Neuronal stem cell (in vitro differentiated cells): ENCODE measurements at regions not wholly inside any gene's neighbourhood (a gene's known extent, or its start where the extent isn't known, plus 50 kb on each side); places are given as distances from the start of the nearest gene placed in this dataset.
"Not testable (repeated sequence)": the region's sequence is repeated elsewhere in the genome, so short reads cannot be mapped to it uniquely, and the experiment has no call there.

Source experiments
- DNase-seq: peaks from one replicate; pipeline ENCODE4 v3.0.0-alpha.2; 2013; ENCODE audit warnings: low spot score
- H2AFZ ChIP-seq: one replicate; pipeline ENCODE4 v1.6.1; 2013; ENCODE audit warnings: mild to moderate bottlenecking, low read length, inconsistent platforms
- H2AK5ac ChIP-seq: 2 replicates; pipeline ENCODE4 v1.6.1; 2013; ENCODE audit warnings: low read depth, mild to moderate bottlenecking, inconsistent platforms, low read length, moderate library complexity, mixed read lengths
- H2BK120ac ChIP-seq: 2 replicates; pipeline ENCODE4 v1.6.1; 2013; ENCODE audit warnings: low read depth, mild to moderate bottlenecking, inconsistent platforms, low read length, moderate library complexity, mixed read lengths
- H2BK12ac ChIP-seq: one replicate; pipeline ENCODE4 v1.6.1; 2013; ENCODE audit warnings: low read length, inconsistent platforms
- H2BK15ac ChIP-seq: 2 replicates; pipeline ENCODE4 v1.6.1; 2013; ENCODE audit warnings: mild to moderate bottlenecking, low read length, inconsistent platforms, mixed read lengths
- H2BK5ac ChIP-seq: one replicate; pipeline ENCODE4 v1.6.1; 2013; ENCODE audit warnings: inconsistent platforms, mild to moderate bottlenecking, low read length, moderate library complexity
- H3K14ac ChIP-seq: one replicate; pipeline ENCODE4 v1.6.1; 2013; ENCODE audit warnings: low read length, inconsistent platforms
- H3K18ac ChIP-seq: 2 replicates; pipeline ENCODE4 v1.6.1; 2013; ENCODE audit warnings: low read length, inconsistent platforms
- H3K23ac ChIP-seq: 2 replicates; pipeline ENCODE4 v1.6.1; 2013; ENCODE audit warnings: low read depth, mild to moderate bottlenecking, mixed read lengths, low read length, inconsistent platforms; ENCODE audit not compliant: poor library complexity
- H3K27ac ChIP-seq: replicated peaks from 3 replicates; pipeline ENCODE4 v1.5.1; 2013; ENCODE audit warnings: low read length, inconsistent platforms
- H3K27me3 ChIP-seq, 3 experiments: 2 replicates each; pipeline ENCODE4 v1.6.1; 2013; ENCODE audit warnings: low read length in 3 of 3, mild to moderate bottlenecking in 2 of 3, inconsistent platforms in 1 of 3, low read depth in 1 of 3, mixed read lengths in 1 of 3, moderate library complexity in 1 of 3; ENCODE audit not compliant: control insufficient read depth in 3 of 3, insufficient read depth in 3 of 3
- H3K36me3 ChIP-seq, 2 donors: replicated peaks in 1 of 2; 2 replicates each; pipeline ENCODE4 v1.6.1; 2013; ENCODE audit warnings: low read length in 2 of 2; ENCODE audit not compliant: control insufficient read depth in 2 of 2, insufficient read depth in 2 of 2
- H3K4ac ChIP-seq: 2 replicates; pipeline ENCODE4 v1.6.1; 2013; ENCODE audit warnings: inconsistent platforms, mild to moderate bottlenecking, low read length, moderate library complexity
- H3K4me1 ChIP-seq, 2 donors: 1 replicate in 1 of 2; 2 replicates in 1 of 2; pipeline ENCODE4 v1.6.1; 2013; ENCODE audit warnings: low read length in 2 of 2, low read depth in 1 of 2; ENCODE audit not compliant: control insufficient read depth in 2 of 2, insufficient read depth in 1 of 2
- H3K4me2 ChIP-seq: one replicate; pipeline ENCODE4 v1.6.1; 2013; ENCODE audit warnings: mild to moderate bottlenecking, low read length, inconsistent platforms; ENCODE audit not compliant: insufficient read depth, poor library complexity, severe bottlenecking
- H3K4me3 ChIP-seq, 2 donors: 2 replicates each; pipeline ENCODE4 v1.5.1; 2013; ENCODE audit warnings: low read length in 2 of 2, mild to moderate bottlenecking in 2 of 2, inconsistent platforms in 1 of 2, moderate library complexity in 1 of 2
- H3K79me1 ChIP-seq: one replicate; pipeline ENCODE4 v1.6.1; 2013; ENCODE audit warnings: low read depth, mild to moderate bottlenecking, inconsistent platforms, low read length, moderate library complexity
- H3K9ac ChIP-seq: one replicate; pipeline ENCODE4 v1.6.1; 2013; ENCODE audit warnings: mild to moderate bottlenecking, low read depth, low read length, inconsistent platforms; ENCODE audit not compliant: poor library complexity
- H3K9me3 ChIP-seq, 2 donors: replicated peaks in 1 of 2; 2 replicates each; pipeline versions ENCODE3 to v1.6.1; 2013; ENCODE audit warnings: low read length in 2 of 2, mild to moderate bottlenecking in 2 of 2, inconsistent platforms in 1 of 2, low read depth in 1 of 2, mixed read lengths in 1 of 2, moderate library complexity in 1 of 2; ENCODE audit not compliant: control insufficient read depth in 2 of 2, insufficient read depth in 1 of 2
- H4K8ac ChIP-seq: one replicate; pipeline ENCODE4 v1.6.1; 2013; ENCODE audit warnings: low read depth, mild to moderate bottlenecking, inconsistent platforms, low read length, moderate library complexity
- H4K91ac ChIP-seq: one replicate; pipeline ENCODE4 v1.6.1; 2013; ENCODE audit warnings: low read length, low read depth, mild to moderate bottlenecking, inconsistent platforms; ENCODE audit not compliant: poor library complexity
- WGBS, 2 donors: extraction: QIAGEN DNeasy Blood & Tissue Kit; methylation state at CpG; one replicate each; pipeline ENCODE4 v1.1.7; 2013; ENCODE audit warnings: missing lambda C conversion rate in 2 of 2, mixed read lengths in 1 of 2; ENCODE audit not compliant: insufficient read length in 2 of 2, insufficient replicate concordance in 1 of 2; ENCODE audit errors: extremely low coverage in 2 of 2; 5-methylcytosine and 5-hydroxymethylcytosine counted together

DNA sequence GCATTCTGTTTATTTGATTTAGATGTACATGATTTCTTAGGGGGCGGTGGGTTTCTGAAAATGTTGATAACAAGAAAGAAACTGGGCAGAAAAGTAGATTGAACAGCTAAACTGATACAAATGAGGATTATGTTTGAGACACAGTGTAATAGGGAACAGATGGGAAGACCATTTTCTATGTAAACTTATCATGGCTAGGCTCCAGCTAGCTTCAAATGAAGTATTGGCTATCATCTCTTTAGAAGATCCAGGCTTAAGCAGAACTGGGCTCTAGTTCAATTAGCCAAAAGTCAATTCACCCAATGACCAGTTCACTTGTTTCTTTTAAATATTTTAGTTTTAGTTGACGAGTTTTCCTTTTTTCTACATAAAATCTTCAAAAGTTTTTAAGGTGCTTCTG lies 639.5 kb downstream of the ANKRD7 start:
- no peaks in the 10 kb centered on the region for H3K9me3 ChIP-seq
- no peak overlapping the region for H3K18ac ChIP-seq
- no peak overlapping the region for H3K27ac ChIP-seq
- H3K36me3 ChIP-seq, result no peaks in the 10 kb centered on the region
- no peaks in the 10 kb centered on the region for H3K27me3 ChIP-seq
- no peak for DNase-seq
- no peak overlapping the region for H3K9ac ChIP-seq
- no peak overlapping the region for H2AFZ ChIP-seq
- H2BK15ac ChIP-seq, result no peak overlapping the region
- H3K4me1 ChIP-seq, result no peaks in the 10 kb centered on the region
- no peak overlapping the region for H3K4me2 ChIP-seq
- WGBS, 2 donors, result no CpG with 5 or more reads among the region's 2 CpGs
- H3K4ac ChIP-seq, result no peak overlapping the region
- no peak overlapping the region for H3K4me3 ChIP-seq
- no peaks in the 10 kb centered on the region for H3K79me1 ChIP-seq
- H4K91ac ChIP-seq, result no peak overlapping the region
- H3K23ac ChIP-seq, result no peak overlapping the region
- H2BK5ac ChIP-seq, result no peak overlapping the region
- H2BK120ac ChIP-seq, result no peak overlapping the region
- no peak overlapping the region for H4K8ac ChIP-seq
- H3K14ac ChIP-seq, result no peak overlapping the region
- H2BK12ac ChIP-seq, result no peak overlapping the region
- H2AK5ac ChIP-seq, result no peak overlapping the region

DNA sequence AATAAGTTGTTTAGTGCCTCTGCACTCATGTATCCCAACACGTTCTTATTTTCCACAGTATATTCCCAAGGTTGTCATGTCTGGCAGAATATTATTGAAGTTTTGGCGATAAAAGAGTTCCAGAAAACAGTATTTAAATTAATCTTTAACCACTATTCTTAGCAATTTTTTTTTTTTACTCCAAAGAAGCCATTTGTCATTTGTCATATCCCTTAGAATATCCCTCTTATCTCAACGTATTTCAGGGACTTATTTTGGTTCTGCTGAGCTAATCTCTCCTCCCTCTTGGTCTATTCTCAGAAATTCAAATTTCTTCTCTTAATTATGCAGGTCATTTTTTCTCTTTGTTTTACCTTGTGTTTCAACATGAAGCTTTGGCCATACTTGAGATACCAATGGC lies 643.4 kb downstream of the ANKRD7 start:
- Histone ChIP-seq H2AK5ac (no peak overlapping the region), H3K79me1 (no peaks in the 10 kb centered on the region), H2BK5ac (no peak overlapping the region), H3K27me3 (no peaks in the 10 kb centered on the region), H3K36me3 (no peaks in the 10 kb centered on the region), H3K23ac (no peak overlapping the region), H3K4me3 (no peak overlapping the region), H3K4me2 (no peak overlapping the region), H2BK15ac (no peak overlapping the region), H2BK12ac (no peak overlapping the region), H3K27ac (no peak overlapping the region), H3K4ac (no peak overlapping the region), H3K9me3 (no peaks in the 10 kb centered on the region), H3K14ac (no peak overlapping the region), H3K18ac (no peak overlapping the region), H2AFZ (no peak overlapping the region), H3K9ac (no peak overlapping the region), H3K4me1 (no peaks in the 10 kb centered on the region), H4K91ac (no peak overlapping the region), H4K8ac (no peak overlapping the region), H2BK120ac (no peak overlapping the region)
- WGBS, 2 donors, result no CpG with 5 or more reads among the region's 3 CpGs
- DNase-seq, result no peak

DNA sequence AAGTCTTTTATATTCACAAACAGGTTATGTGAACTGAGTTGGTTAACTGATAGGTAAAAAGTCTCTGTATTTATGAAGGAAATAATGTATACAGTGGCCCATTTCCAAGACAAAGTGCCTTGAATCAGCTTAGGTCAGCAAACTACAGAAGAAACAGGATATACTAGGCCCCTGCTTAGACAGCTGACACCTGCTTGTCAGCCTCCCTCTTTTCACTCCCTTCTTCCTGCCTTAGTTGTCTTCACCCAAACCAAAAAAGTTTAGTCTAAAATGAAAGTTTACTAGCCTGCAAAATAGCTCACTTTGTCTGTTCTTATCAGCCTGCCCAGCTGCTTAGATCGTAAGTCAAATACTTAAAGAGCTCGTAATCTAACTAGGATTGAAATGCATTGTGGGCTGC lies 644.6 kb downstream of the ANKRD7 start:
- not testable (repeated sequence) for H2BK5ac ChIP-seq, H2AK5ac ChIP-seq, H3K4me2 ChIP-seq, H2BK120ac ChIP-seq, H3K79me1 ChIP-seq, H3K27me3 ChIP-seq, H3K9me3 ChIP-seq, H4K8ac ChIP-seq, H4K91ac ChIP-seq, H3K4me3 ChIP-seq, H3K23ac ChIP-seq, H3K14ac ChIP-seq, H3K4me1 ChIP-seq, H3K27ac ChIP-seq, H3K4ac ChIP-seq, H3K9ac ChIP-seq, DNase-seq, H3K18ac ChIP-seq, H3K36me3 ChIP-seq, H2BK12ac ChIP-seq, H2BK15ac ChIP-seq
- no CpG with 5 or more reads among the region's 2 CpGs for WGBS, 2 donors
- peak overlapping the region; percentile 28 for H2AFZ ChIP-seq

DNA sequence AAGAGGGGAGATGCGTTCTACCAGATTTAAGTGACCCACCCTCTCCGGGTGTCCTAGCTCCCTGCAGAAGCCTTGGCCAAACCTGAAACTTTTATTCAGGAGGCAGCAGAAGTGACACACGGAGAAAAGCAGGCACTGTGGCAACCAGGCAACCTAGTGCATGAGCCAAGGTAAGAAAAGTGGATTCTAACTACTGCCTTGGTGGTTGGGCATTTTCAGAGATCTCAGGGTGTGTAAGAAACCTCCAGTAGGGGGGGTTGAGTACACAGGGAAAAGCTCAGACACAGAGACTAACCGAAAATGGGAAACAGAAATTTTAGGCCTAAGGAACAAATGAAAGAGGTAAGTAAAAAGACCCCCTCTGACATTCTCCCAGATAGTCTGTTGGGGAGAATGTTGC lies 645.7 kb downstream of the ANKRD7 start:
- H3K4me2 ChIP-seq, result no peak overlapping the region
- H3K9ac ChIP-seq, result no peak overlapping the region
- H2BK15ac ChIP-seq, result no peak overlapping the region
- H2AFZ ChIP-seq, result peak overlapping the region; percentile 15
- no peak overlapping the region for H3K18ac ChIP-seq
- H3K23ac ChIP-seq, result no peak overlapping the region
- no peak overlapping the region for H3K14ac ChIP-seq
- no peak overlapping the region for H2BK5ac ChIP-seq
- H3K9me3 ChIP-seq, result no peaks in the 10 kb centered on the region
- H2BK12ac ChIP-seq, result no peak overlapping the region
- H3K79me1 ChIP-seq, result no peaks in the 10 kb centered on the region
- no peak overlapping the region for H4K8ac ChIP-seq
- no peaks in the 10 kb centered on the region for H3K27me3 ChIP-seq
- peak; percentile 4 for DNase-seq
- H2BK120ac ChIP-seq, result no peak overlapping the region
- WGBS, 2 donors, result no CpG with 5 or more reads among the region's 4 CpGs
- H4K91ac ChIP-seq, result no peak overlapping the region
- H3K4ac ChIP-seq, result no peak overlapping the region
- H3K36me3 ChIP-seq, result no peaks in the 10 kb centered on the region
- no peak overlapping the region for H3K4me3 ChIP-seq
- H3K27ac ChIP-seq, result no peak overlapping the region
- H2AK5ac ChIP-seq, result no peak overlapping the region
- peaks cover 0 to 3% of the 10 kb centered on the region in 2 donors for H3K4me1 ChIP-seq
